ENCODE measurements at regions not wholly inside any gene's neighbourhood (a gene's known extent, or its start where the extent isn't known, plus 50 kb on each side); places are given as distances from the start of the nearest gene placed in this dataset.

DNA sequence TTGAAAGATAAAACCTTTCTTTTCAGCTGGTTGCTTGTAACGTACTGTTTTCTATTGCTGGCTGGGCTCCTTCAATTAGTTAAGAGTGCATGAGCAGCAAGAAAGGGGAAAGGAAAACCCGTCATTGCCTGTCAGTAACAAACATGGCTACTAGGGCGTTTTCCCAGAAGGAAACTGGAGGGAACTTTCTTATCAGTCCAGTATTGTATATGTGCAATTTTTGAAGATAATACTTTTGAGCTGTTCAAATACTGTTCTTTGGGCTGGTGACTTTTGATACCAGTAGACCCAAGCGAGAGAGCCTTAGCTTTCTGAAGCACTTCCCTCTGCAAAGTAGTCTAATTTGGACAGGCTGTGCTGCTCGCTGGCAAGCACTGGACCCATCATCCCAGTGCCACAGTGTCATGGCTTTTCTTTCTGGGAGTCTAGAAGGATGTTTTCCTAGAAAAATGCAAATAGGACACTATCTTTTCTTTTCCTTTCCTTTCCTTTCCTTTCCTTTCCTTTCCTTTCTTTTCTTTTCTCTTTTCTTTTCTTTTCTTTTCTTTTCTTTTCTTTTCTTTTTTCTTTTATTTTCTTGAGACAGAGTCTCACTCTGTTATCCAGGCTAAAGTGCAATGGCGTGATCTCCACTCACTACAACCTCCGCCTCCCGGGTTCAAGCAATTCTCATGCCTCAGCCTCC lies 149.9 kb upstream of the SMIM23 start:
- intact Hi-C loops (cut with DNase I), result no loop called here
- DNase-seq (ENCODE audit: low spot score), result no peak

GRCh38 chr5:171637811-171638210 lies 147.8 kb upstream of the SMIM23 start:
- DNase-seq (ENCODE audit: low spot score), result no peak
- intact Hi-C loops (cut with DNase I), result no loop called here

- DNase-seq (ENCODE audit: low spot score), result no peak
- intact Hi-C loops (cut with DNase I), result no loop called here
Observed at GRCh38 chr5:171639205-171639621, 146.4 kb upstream of the SMIM23 start.

DNA sequence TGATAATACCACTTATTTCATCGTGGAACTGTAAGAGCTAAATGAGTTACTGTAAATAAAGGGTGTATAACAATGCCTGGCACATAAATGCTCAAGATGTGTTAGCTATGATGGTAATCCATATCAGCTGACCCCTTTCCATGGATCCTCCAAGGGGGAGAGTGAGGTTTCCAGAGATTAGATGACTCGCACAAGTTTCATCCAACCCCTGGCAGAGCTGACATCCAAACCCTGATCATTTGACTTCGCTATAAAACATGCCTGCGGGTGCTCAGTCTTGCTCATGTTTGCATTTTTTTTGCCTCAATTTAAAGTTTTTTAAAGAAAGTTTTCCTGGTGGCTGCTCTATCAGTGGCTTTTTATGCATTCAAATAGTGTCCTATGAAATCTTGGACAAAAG lies 145.7 kb upstream of the SMIM23 start:
- no peak for DNase-seq (ENCODE audit: low spot score)
- intact Hi-C loops (cut with DNase I), result loop anchor here in 1 of 2 donors (10.0 kb wide), 1 partner anchor 105 kb away; no protein-coding TSS in a partner anchor

DNA sequence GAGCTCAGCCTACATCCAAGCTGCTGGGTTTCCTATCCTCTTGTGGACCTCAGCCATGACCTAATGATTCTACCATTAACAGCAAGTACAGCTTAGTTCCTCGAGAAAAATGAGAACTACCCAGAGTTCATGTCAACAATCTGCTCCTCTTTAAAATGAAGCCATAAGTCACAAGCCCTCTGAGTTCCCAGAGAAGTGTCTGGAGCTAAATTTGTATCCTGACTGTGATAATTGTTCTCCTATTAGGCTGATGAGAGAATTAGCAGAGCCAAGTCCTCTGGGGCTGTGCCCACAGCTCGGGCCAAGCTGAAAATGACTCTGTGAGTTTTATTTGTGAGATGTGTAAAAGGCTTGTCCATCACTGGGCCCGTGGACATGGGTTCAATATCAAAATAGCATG lies 145.1 kb upstream of the SMIM23 start:
- intact Hi-C loops (cut with DNase I), result loop anchor here in 1 of 2 donors (10.0 kb wide), 1 partner anchor 104 kb away; no protein-coding TSS in a partner anchor
- DNase-seq (ENCODE audit: low spot score), result no peak

GRCh38 chr5:171641891-171642290 lies 143.7 kb upstream of the SMIM23 start:
- no peak for DNase-seq (ENCODE audit: low spot score)
- intact Hi-C loops (cut with DNase I), result loop anchor here in 1 of 2 donors (10.0 kb wide), 1 partner anchor 103 kb away; no protein-coding TSS in a partner anchor

GRCh38 chr5:171642894-171643293 lies 142.7 kb upstream of the SMIM23 start:
- intact Hi-C loops (cut with DNase I), result loop anchor here in 1 of 2 donors (10.0 kb wide), 1 partner anchor 102 kb away; no protein-coding TSS in a partner anchor
- no peak for DNase-seq (ENCODE audit: low spot score)

DNA sequence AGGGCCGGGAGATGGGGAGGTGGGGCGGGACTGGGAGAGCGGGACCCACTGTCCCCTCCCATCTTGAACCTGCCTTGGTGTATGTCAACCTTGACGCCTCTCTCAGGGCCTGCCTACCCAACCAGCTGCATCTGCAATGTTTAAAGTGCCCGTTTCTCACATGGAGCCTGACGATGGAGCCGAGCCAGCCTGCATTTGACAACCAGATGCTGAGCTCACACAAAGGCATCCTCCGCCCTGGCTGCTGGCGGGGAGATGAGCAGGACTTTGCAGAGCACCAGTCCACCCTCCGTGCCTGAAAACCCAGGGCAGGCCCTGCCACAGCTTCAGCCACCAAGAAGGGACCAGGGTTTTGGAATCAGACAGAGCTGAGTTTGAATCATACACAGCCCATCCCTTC lies 141.1 kb upstream of the SMIM23 start:
- no peak for DNase-seq (ENCODE audit: low spot score)
- intact Hi-C loops (cut with DNase I), result loop anchor here in 1 of 2 donors (10.0 kb wide), 1 partner anchor 100 kb away; no protein-coding TSS in a partner anchor

GRCh38 chr5:171646102-171647042 lies 139.2 kb upstream of the SMIM23 start:
- DNase-seq (ENCODE audit: low spot score), result no peak
- intact Hi-C loops (cut with DNase I), result loop anchor here in 1 of 2 donors (10.0 kb wide), 1 partner anchor 98 kb away; no protein-coding TSS in a partner anchor

- intact Hi-C loops (cut with DNase I), result loop anchor here in 1 of 2 donors (10.0 kb wide), 1 partner anchor 98 kb away; no protein-coding TSS in a partner anchor
- DNase-seq (ENCODE audit: low spot score), result no peak
Observed at GRCh38 chr5:171647043-171647903, 138.3 kb upstream of the SMIM23 start.

GRCh38 chr5:171647904-171648260 lies 137.7 kb upstream of the SMIM23 start:
- intact Hi-C loops (cut with DNase I), result loop anchor here in 1 of 2 donors (10.0 kb wide), 1 partner anchor 97 kb away; no protein-coding TSS in a partner anchor

GRCh38 chr5:171648279-171649074 lies 137.1 kb upstream of the SMIM23 start:
- intact Hi-C loops (cut with DNase I), result loop anchor here in 1 of 2 donors (10.0 kb wide), 1 partner anchor 96 kb away; no protein-coding TSS in a partner anchor

More at GRCh38 chr5:171647904-171648260, 137.7 kb upstream of the SMIM23 start:
- DNase-seq (ENCODE audit: low spot score), result no peak

DNA sequence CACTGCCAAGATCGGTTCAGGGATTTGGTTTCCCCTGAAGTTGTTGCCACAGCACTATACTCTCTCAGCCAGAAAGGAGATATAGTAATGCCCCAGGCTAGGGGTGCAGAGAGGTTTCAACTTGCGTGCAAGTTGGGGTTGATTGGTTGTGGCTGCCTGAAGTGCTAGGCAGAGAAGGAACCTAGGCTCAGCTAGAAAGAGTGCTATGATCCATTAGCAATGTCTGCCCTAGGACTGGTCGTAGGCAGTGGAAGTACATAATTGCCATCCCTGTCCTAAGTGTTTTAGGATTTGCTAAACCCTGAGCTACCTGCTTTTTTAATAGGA lies 136.6 kb upstream of the SMIM23 start:
- intact Hi-C loops (cut with DNase I), result loop anchor here in 1 of 2 donors (10.0 kb wide), 1 partner anchor 96 kb away; no protein-coding TSS in a partner anchor
- DNase-seq (ENCODE audit: low spot score), result no peak

More at GRCh38 chr5:171648279-171649074, 137.1 kb upstream of the SMIM23 start:
- DNase-seq (ENCODE audit: low spot score), result no peak

DNA sequence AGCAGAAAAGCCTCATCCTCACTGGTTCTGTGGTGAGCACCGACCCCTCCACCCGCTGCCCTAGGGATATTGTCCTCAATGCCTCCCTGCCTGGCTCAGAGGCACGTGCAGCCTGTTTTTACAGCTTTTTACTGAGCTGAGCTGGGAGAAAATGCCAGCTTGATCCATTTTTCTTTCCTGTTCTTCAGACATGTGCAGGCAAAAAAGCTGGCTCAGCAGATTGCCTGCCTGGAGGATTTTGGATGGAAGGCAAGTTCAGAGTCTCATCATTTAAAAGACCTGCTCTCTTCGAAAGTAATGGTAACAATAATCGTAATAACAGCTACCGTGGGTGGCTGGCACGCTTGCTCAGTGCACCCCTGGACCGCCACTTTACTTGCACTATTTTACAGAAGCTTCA lies 135.0 kb upstream of the SMIM23 start:
- intact Hi-C loops (cut with DNase I), result no loop called here
- DNase-seq (ENCODE audit: low spot score), result no peak

- DNase-seq (ENCODE audit: low spot score), result no peak
- intact Hi-C loops (cut with DNase I), result no loop called here
Observed at GRCh38 chr5:171651102-171651501, 134.5 kb upstream of the SMIM23 start.

GRCh38 chr5:171654881-171655280 lies 130.7 kb upstream of the SMIM23 start:
- intact Hi-C loops (cut with DNase I), result no loop called here
- DNase-seq (ENCODE audit: low spot score), result no peak

- intact Hi-C loops (cut with DNase I), result no loop called here
- DNase-seq (ENCODE audit: low spot score), result no peak
Observed at GRCh38 chr5:171657473-171657872, 128.1 kb upstream of the SMIM23 start.

- intact Hi-C loops (cut with DNase I), result no loop called here
- DNase-seq (ENCODE audit: low spot score), result no peak
Observed at GRCh38 chr5:171659896-171660295, 125.7 kb upstream of the SMIM23 start.

Measured in posterior vena cava (tissue), 2 donors.